ENCODE measurements at regions not wholly inside any gene's neighbourhood (a gene's known extent, or its start where the extent isn't known, plus 50 kb on each side); places are given as distances from the start of the nearest gene placed in this dataset.

DNA sequence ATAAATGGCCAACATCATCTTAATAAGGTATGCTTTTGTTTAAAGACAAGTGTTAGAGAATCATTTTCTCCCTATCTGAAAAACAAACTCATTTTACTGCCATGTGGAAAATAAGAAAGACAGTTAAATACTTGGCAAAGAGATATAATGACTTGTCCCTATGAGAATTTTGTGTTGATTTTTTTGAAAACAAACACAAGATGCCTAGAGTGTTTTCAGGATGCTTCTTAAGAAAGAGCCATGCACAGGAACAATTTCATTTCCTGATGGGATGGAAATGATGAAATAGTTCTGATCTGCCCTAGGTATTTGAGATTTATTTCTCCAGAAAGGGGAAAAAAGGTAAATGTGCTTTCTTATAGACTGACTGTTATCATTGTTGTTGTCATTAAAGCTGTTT, 237.5 kb upstream of the GNAI1 start:
- TF ChIP-seq, protein P1, sequence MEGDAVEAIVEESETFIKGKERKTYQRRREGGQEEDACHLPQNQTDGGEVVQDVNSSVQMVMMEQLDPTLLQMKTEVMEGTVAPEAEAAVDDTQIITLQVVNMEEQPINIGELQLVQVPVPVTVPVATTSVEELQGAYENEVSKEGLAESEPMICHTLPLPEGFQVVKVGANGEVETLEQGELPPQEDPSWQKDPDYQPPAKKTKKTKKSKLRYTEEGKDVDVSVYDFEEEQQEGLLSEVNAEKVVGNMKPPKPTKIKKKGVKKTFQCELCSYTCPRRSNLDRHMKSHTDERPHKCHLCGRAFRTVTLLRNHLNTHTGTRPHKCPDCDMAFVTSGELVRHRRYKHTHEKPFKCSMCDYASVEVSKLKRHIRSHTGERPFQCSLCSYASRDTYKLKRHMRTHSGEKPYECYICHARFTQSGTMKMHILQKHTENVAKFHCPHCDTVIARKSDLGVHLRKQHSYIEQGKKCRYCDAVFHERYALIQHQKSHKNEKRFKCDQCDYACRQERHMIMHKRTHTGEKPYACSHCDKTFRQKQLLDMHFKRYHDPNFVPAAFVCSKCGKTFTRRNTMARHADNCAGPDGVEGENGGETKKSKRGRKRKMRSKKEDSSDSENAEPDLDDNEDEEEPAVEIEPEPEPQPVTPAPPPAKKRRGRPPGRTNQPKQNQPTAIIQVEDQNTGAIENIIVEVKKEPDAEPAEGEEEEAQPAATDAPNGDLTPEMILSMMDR (IDR thresholded peaks at IDR 0.05; ENCODE audit: extremely low read depth, missing control alignments) = no peak
- no peak for DNase-seq (ENCODE audit: low spot score)

DNA sequence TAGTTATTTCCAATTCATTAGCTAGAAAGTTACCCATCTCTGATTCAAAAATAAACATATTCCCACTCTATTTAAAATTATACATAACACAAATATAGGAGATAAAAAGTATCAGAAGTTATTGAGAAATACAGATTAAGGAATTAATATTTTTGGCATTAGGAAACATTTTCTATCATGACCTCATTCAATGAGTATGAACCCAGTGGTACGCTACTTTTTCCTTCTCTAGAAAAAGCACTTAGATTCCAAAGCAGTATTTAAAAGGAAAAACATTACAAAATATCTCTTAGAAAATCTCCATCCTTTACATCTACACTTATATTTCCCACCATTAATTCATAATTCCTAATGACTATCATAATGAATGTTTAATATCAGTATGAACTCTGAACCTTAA, 240.6 kb upstream of the GNAI1 start:
- no peak for DNase-seq (ENCODE audit: low spot score)
- TF ChIP-seq, protein P1 (IDR thresholded peaks at IDR 0.05; ENCODE audit: extremely low read depth, missing control alignments) = no peak

DNA sequence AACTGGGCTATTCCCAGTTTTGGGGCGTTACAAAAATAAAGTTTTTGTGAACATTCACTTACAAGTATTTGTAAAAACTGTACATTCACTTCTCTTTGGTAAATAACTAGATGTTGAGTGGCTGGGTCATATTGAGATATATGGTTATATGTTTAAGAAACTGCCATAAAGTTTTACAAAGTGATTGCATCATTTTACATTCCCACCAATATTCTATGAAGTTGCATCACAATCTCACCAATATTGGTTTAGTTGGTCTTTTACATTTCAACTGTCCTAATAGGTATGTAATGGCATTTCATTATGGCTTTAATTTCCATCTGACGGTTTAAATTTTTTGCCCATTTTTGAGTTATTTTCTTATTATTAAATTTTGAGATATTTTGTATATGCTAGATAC, 251.7 kb upstream of the GNAI1 start:
- TF ChIP-seq, protein P1 (IDR thresholded peaks at IDR 0.05; ENCODE audit: extremely low read depth, missing control alignments) = no peak
- DNase-seq (ENCODE audit: low spot score) = no peak

DNA sequence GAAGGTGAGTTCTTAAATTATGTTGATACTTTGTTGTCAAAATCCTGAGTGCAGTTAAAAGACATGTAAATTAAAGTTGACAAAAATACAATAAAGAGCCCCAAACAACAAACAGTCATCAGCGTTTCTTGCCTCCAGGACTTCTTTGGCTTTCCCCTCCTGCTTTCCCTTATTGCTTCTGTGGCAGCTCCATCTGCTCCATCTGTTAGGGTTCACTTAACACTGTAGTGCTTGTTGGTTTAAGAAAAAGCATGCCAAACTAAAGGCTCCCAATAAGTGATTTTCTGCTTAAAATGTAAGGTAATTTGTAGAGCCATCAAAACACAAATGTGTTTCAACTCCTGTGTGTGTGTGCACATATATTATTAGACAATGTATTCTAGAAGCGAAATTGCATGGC, 254.3 kb upstream of the GNAI1 start:
- DNase-seq (ENCODE audit: low spot score) = no peak
- TF ChIP-seq, protein P1 (IDR thresholded peaks at IDR 0.05; ENCODE audit: extremely low read depth, missing control alignments) = no peak

DNA sequence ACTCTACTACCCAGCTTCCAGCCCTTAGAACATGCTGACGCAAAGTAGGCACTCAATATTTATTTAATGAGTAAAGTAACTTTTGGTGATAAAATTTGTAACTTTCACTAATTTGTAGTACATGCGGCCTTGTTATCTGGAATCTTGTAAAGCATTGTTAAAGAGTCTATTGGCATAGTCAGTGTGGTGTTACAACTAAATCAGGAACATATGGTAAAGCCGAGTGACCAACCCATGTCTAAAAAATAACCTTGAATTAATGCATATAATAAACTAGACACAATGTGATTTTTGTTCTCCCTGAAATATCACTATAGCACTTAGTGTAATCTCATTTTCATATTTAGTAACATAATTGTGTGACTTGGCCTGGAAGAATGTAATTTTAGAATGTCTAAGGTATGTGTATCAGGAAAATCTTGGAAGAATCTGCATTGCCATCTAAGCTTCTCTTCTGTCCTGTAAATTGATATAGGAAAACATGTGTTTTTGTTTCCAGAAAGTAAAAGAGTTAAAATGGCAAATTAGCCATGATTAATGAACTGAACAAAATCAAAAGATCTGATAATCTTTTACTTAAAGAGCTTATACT, 256.7 kb upstream of the GNAI1 start:
- DNase-seq (ENCODE audit: low spot score) = no peak
- TF ChIP-seq, protein P1 (IDR thresholded peaks at IDR 0.05; ENCODE audit: extremely low read depth, missing control alignments) = no peak

DNA sequence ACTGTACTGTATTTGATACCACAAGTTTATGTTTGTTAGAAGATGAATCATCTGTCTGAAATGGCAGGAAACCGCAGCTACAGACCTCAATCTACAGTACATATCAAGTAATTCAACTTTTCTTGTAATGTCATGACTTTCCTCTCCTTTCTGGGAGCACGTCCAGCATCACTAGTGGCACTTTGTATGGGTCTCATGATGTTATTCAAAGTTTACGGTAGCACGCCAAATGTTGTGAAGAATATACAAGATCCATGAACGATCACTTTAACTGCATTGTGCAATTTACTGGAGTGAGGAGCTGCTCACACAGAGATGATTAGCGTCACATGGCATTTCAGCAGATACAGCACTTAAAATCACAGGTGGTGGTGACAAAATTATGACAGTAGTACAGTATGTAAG, 257.8 kb upstream of the GNAI1 start:
- no peak for DNase-seq (ENCODE audit: low spot score)
- TF ChIP-seq, protein P1 (IDR thresholded peaks at IDR 0.05; ENCODE audit: extremely low read depth, missing control alignments) = no peak

DNA sequence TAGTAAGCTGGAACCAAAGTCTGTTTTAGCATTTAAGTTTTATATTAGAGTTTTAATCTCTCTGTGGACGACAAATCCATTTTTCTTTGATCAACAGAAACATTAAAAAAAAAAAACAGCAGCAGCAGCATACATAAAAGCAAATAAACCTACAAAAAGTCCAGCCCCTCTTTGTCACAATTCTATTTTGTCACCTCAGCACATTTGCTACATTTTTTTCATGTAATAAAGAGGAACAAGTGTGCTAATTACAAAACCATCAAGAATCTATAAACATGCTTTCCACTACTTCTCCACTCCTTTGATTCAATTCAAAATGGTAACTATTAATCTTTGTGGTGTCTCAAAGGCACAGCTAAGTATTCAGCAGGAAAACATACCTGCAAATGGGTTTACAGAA, 259.8 kb upstream of the GNAI1 start:
- no peak for DNase-seq (ENCODE audit: low spot score)
- TF ChIP-seq, protein P1 (IDR thresholded peaks at IDR 0.05; ENCODE audit: extremely low read depth, missing control alignments) = no peak

All from GM20000 (cell line).